ENCODE measurements at regions not wholly inside any gene's neighbourhood (a gene's known extent, or its start where the extent isn't known, plus 50 kb on each side); places are given as distances from the start of the nearest gene placed in this dataset.

DNA sequence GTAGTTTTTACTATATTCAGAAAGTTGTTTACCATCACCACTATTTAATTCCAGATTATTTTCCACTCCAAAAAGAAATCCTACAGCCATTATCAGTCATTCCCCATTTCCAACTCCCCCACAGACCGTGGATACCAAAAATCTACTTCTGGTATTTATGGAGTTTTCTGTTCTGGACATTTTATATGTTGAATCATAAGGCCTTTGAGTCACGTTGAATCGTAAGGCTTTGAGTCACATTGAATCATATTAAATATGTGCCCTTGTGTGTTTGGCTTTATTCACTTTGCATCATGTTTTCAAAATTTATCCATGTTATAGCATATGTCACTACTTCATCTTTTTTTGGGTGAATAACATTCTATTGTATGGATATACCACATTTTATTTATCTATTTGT lies 454.1 kb upstream of the NUDT12 start:
- no peaks in the 10 kb centered on the region for H3K4me1 ChIP-seq (ENCODE audit: control insufficient read depth in 4 of 4, insufficient read depth in 4 of 4, low read length in 3 of 4)
- TF ChIP-seq, protein P1, sequence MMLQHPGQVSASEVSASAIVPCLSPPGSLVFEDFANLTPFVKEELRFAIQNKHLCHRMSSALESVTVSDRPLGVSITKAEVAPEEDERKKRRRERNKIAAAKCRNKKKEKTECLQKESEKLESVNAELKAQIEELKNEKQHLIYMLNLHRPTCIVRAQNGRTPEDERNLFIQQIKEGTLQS (IDR thresholded peaks at IDR 0.05) = no peak
- TF ChIP-seq RXRA (IDR thresholded peaks at IDR 0.05) (no peak), ZBTB33 (IDR thresholded peaks at IDR 0.05) (no peak), GABPA (IDR thresholded peaks at IDR 0.05 in 1 of 2, conservative IDR thresholded peaks at IDR 0.05 in 1 of 2) (no peak), FOXA1 (IDR thresholded peaks at IDR 0.05) (no peak), JUND (IDR thresholded peaks at IDR 0.05) (no peak), HNF4A (conservative IDR thresholded peaks at IDR 0.05) (no peak), TAF1 (conservative IDR thresholded peaks at IDR 0.05) (no peak), FOXA2 (IDR thresholded peaks at IDR 0.05) (no peak), RAD21 (IDR thresholded peaks at IDR 0.05) (no peak), HNF4G (IDR thresholded peaks at IDR 0.05) (no peak), EGR1 (IDR thresholded peaks at IDR 0.05; ENCODE audit: low read depth in 2 of 2) (no peak), NR2F2 (IDR thresholded peaks at IDR 0.05) (no peak), YY1 (IDR thresholded peaks at IDR 0.05) (no peak), SP1 (IDR thresholded peaks at IDR 0.05) (no peak)
- TF ChIP-seq, protein P2, sequence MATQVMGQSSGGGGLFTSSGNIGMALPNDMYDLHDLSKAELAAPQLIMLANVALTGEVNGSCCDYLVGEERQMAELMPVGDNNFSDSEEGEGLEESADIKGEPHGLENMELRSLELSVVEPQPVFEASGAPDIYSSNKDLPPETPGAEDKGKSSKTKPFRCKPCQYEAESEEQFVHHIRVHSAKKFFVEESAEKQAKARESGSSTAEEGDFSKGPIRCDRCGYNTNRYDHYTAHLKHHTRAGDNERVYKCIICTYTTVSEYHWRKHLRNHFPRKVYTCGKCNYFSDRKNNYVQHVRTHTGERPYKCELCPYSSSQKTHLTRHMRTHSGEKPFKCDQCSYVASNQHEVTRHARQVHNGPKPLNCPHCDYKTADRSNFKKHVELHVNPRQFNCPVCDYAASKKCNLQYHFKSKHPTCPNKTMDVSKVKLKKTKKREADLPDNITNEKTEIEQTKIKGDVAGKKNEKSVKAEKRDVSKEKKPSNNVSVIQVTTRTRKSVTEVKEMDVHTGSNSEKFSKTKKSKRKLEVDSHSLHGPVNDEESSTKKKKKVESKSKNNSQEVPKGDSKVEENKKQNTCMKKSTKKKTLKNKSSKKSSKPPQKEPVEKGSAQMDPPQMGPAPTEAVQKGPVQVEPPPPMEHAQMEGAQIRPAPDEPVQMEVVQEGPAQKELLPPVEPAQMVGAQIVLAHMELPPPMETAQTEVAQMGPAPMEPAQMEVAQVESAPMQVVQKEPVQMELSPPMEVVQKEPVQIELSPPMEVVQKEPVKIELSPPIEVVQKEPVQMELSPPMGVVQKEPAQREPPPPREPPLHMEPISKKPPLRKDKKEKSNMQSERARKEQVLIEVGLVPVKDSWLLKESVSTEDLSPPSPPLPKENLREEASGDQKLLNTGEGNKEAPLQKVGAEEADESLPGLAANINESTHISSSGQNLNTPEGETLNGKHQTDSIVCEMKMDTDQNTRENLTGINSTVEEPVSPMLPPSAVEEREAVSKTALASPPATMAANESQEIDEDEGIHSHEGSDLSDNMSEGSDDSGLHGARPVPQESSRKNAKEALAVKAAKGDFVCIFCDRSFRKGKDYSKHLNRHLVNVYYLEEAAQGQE (IDR thresholded peaks at IDR 0.05) = no peak
- TF ChIP-seq, protein P3, sequence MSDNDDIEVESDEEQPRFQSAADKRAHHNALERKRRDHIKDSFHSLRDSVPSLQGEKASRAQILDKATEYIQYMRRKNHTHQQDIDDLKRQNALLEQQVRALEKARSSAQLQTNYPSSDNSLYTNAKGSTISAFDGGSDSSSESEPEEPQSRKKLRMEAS (IDR thresholded peaks at IDR 0.05) = no peak
- TF ChIP-seq, protein P4, sequence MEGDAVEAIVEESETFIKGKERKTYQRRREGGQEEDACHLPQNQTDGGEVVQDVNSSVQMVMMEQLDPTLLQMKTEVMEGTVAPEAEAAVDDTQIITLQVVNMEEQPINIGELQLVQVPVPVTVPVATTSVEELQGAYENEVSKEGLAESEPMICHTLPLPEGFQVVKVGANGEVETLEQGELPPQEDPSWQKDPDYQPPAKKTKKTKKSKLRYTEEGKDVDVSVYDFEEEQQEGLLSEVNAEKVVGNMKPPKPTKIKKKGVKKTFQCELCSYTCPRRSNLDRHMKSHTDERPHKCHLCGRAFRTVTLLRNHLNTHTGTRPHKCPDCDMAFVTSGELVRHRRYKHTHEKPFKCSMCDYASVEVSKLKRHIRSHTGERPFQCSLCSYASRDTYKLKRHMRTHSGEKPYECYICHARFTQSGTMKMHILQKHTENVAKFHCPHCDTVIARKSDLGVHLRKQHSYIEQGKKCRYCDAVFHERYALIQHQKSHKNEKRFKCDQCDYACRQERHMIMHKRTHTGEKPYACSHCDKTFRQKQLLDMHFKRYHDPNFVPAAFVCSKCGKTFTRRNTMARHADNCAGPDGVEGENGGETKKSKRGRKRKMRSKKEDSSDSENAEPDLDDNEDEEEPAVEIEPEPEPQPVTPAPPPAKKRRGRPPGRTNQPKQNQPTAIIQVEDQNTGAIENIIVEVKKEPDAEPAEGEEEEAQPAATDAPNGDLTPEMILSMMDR (IDR thresholded peaks at IDR 0.05; ENCODE audit: low read depth, low read length, missing input control) = no peak
- WGBS = 83% methylated on average over 3 of the region's 3 CpGs

More for the DNA sequence above, 454.1 kb upstream of the NUDT12 start:
- H3K27ac ChIP-seq (ENCODE audit: low read depth in 1 of 2, low read length in 2 of 2) = no peak overlapping the region
- H3K9ac ChIP-seq (ENCODE audit: low read depth in 1 of 2, low read length in 2 of 2) = no peak overlapping the region
- H3K9me3 ChIP-seq (ENCODE audit: control insufficient read depth in 4 of 4, low read length in 3 of 4) = peaks cover 0 to 6% (median under 1%) of the 10 kb centered on the region in 4 donors
- no peaks in the 10 kb centered on the region for H3K27me3 ChIP-seq (ENCODE audit: control insufficient read depth in 4 of 4, insufficient read depth in 4 of 4, low read length in 3 of 4)
- no peak for DNase-seq (ENCODE audit: low spot score)
- H3K4me3 ChIP-seq (ENCODE audit: low read depth in 1 of 3, low read length in 3 of 3) = no peak overlapping the region
- H3K36me3 ChIP-seq (ENCODE audit: control insufficient read depth in 4 of 4, insufficient read depth in 3 of 4, low read depth in 1 of 4, low read length in 3 of 4) = no peaks in the 10 kb centered on the region

Data from liver (tissue), 8 donors.